Neural progenitor cell (in vitro differentiated cells): ENCODE measurements at regions not wholly inside any gene's neighbourhood (a gene's known extent, or its start where the extent isn't known, plus 50 kb on each side); places are given as distances from the start of the nearest gene placed in this dataset.

ENCODE experiments used
- DNase-seq: peaks from one replicate; pipeline ENCODE4 v3.0.0-alpha.2; 2016; ENCODE audit warnings: low spot score
- H2AFZ ChIP-seq: fragments of 200-600 bp; sonication (generic); replicated peaks from 2 replicates; pipeline ENCODE4 v1.6.1; 2016; ENCODE audit warnings: antibody characterized with exemption
- H3F3A ChIP-seq: fragments of 200-600 bp; sonication (generic); 2 replicates; pipeline ENCODE4 v1.6.1; 2016; ENCODE audit warnings: antibody characterized with exemption, low read depth
- H3K27ac ChIP-seq: fragments of 200-600 bp; sonication (generic); 2 replicates; pipeline ENCODE4 v1.5.1; 2016; ENCODE audit warnings: mild to moderate bottlenecking
- H3K27me3 ChIP-seq: fragments of 200-600 bp; sonication (generic); 2 replicates; pipeline ENCODE4 v1.6.1; 2016; ENCODE audit warnings: mild to moderate bottlenecking, moderate library complexity
- H3K36me3 ChIP-seq: fragments of 200-600 bp; sonication (generic); 2 replicates; pipeline ENCODE4 v1.5.1; 2016
- H3K4me1 ChIP-seq: fragments of 200-600 bp; sonication (generic); 2 replicates; pipeline ENCODE4 v1.6.1; 2016; ENCODE audit warnings: mixed run types
- H3K4me2 ChIP-seq: fragments of 200-600 bp; sonication (generic); 2 replicates; pipeline ENCODE4 v1.6.1; 2016
- H3K4me3 ChIP-seq: fragments of 200-600 bp; sonication (generic); 2 replicates; pipeline ENCODE4 v1.5.1; 2016
- H3K79me2 ChIP-seq: fragments of 200-600 bp; sonication (generic); 2 replicates; pipeline ENCODE4 v1.6.1; 2016; ENCODE audit warnings: low read depth
- H3K9ac ChIP-seq: fragments of 200-600 bp; sonication (generic); 2 replicates; pipeline ENCODE4 v1.6.1; 2016
- H3K9me3 ChIP-seq: fragments of 200-600 bp; sonication (generic); 2 replicates; pipeline ENCODE4 v1.5.1; 2016; ENCODE audit warnings: low read depth
- H4K20me1 ChIP-seq: fragments of 200-600 bp; sonication (generic); 2 replicates; pipeline ENCODE4 v1.6.1; 2016; ENCODE audit warnings: low read depth
- H3K27ac Mint-ChIP-seq: 3 replicates; pipeline ENCODE4 v1.8.0; 2021; ENCODE audit warnings: mixed read lengths
- H3K27me3 Mint-ChIP-seq: 2 replicates; pipeline ENCODE4 v1.8.0; 2022; ENCODE audit warnings: low read depth, mild to moderate bottlenecking, inconsistent platforms, moderate library complexity, mixed read lengths; ENCODE audit not compliant: insufficient read depth
- H3K36me3 Mint-ChIP-seq: 3 replicates; pipeline ENCODE4 v1.8.0; 2021; ENCODE audit warnings: mixed read lengths
- H3K4me1 Mint-ChIP-seq: 3 replicates; pipeline ENCODE4 v1.8.0; 2021; ENCODE audit warnings: mixed read lengths
- H3K4me3 Mint-ChIP-seq: 3 replicates; pipeline ENCODE4 v1.8.0; 2021; ENCODE audit warnings: mild to moderate bottlenecking, moderate library complexity, mixed read lengths
- H3K9me3 Mint-ChIP-seq: 3 replicates; pipeline ENCODE4 v1.8.0; 2020; ENCODE audit warnings: mixed read lengths
- CTCF ChIP-seq: fragments of 200-600 bp; sonication (generic); IDR thresholded peaks from 2 replicates; pipeline ENCODE4 v1.5.1; 2017; ENCODE audit warnings: antibody characterized with exemption, mild to moderate bottlenecking
- EZH2 ChIP-seq: fragments of 200-600 bp; sonication (generic); IDR thresholded peaks from 2 replicates; pipeline ENCODE4 v1.6.1; 2017; ENCODE audit warnings: antibody characterized with exemption, mild to moderate bottlenecking, moderate library complexity
- EZH2phosphoT487 ChIP-seq: fragments of 200-600 bp; sonication (generic); IDR thresholded peaks from 2 replicates; pipeline ENCODE4 v1.6.1; 2017; ENCODE audit warnings: antibody characterized with exemption

GRCh38 chr4:171674781-171675180, 138.4 kb upstream of the GALNTL6 start:
- H3K36me3 ChIP-seq: no peaks in the 10 kb centered on the region
- H3K36me3 Mint-ChIP-seq: no peaks in the 10 kb centered on the region
- no peaks in the 10 kb centered on the region for H4K20me1 ChIP-seq
- H3F3A ChIP-seq: no peaks in the 10 kb centered on the region
- no peak for DNase-seq
- no peak overlapping the region for H3K4me2 ChIP-seq
- H3K4me1 ChIP-seq: no peaks in the 10 kb centered on the region
- no peak overlapping the region for H3K9ac ChIP-seq
- no peaks in the 10 kb centered on the region for H3K9me3 Mint-ChIP-seq
- H3K27me3 ChIP-seq: no peaks in the 10 kb centered on the region
- no peak overlapping the region for H3K4me3 ChIP-seq
- no peaks in the 10 kb centered on the region for H3K4me1 Mint-ChIP-seq
- H3K27ac ChIP-seq: no peak overlapping the region
- no peaks in the 10 kb centered on the region for H3K9me3 ChIP-seq
- H3K27ac Mint-ChIP-seq: no peak overlapping the region
- TF ChIP-seq EZH2phosphoT487: no peak
- no peak for TF ChIP-seq CTCF
- TF ChIP-seq EZH2: no peak
- H3K79me2 ChIP-seq: no peaks in the 10 kb centered on the region
- H3K27me3 Mint-ChIP-seq: no peaks in the 10 kb centered on the region
- no peak overlapping the region for H2AFZ ChIP-seq
- H3K4me3 Mint-ChIP-seq: no peak overlapping the region

- H3K9me3 ChIP-seq: no peaks in the 10 kb centered on the region
Observed at GRCh38 chr4:171668403-171668802, 144.8 kb upstream of the GALNTL6 start.

GRCh38 chr4:171667906-171668305, 145.3 kb upstream of the GALNTL6 start:
- no peaks in the 10 kb centered on the region for H3K36me3 ChIP-seq
- H4K20me1 ChIP-seq: no peaks in the 10 kb centered on the region
- Mint-ChIP-seq H3K4me3 (no peak overlapping the region), H3K9me3 (no peaks in the 10 kb centered on the region), H3K27me3 (no peaks in the 10 kb centered on the region), H3K4me1 (no peaks in the 10 kb centered on the region), H3K27ac (no peak overlapping the region), H3K36me3 (no peaks in the 10 kb centered on the region)
- H3F3A ChIP-seq: no peaks in the 10 kb centered on the region
- H3K27ac ChIP-seq: no peak overlapping the region
- no peaks in the 10 kb centered on the region for H3K79me2 ChIP-seq
- no peak overlapping the region for H3K4me3 ChIP-seq
- DNase-seq: no peak
- H3K9me3 ChIP-seq: no peaks in the 10 kb centered on the region
- no peak overlapping the region for H3K4me2 ChIP-seq
- H3K4me1 ChIP-seq: no peaks in the 10 kb centered on the region
- TF ChIP-seq EZH2phosphoT487: no peak
- no peak for TF ChIP-seq EZH2
- no peak for TF ChIP-seq CTCF
- no peaks in the 10 kb centered on the region for H3K27me3 ChIP-seq
- H3K9ac ChIP-seq: no peak overlapping the region
- H2AFZ ChIP-seq: no peak overlapping the region

More at GRCh38 chr4:171668403-171668802, 144.8 kb upstream of the GALNTL6 start:
- H3K27ac Mint-ChIP-seq: no peak overlapping the region
- no peaks in the 10 kb centered on the region for H3K4me1 ChIP-seq
- no peak for TF ChIP-seq EZH2
- DNase-seq: no peak
- H3F3A ChIP-seq: no peaks in the 10 kb centered on the region
- H3K4me3 Mint-ChIP-seq: no peak overlapping the region
- H3K79me2 ChIP-seq: no peaks in the 10 kb centered on the region
- no peak overlapping the region for H3K4me3 ChIP-seq
- H3K36me3 ChIP-seq: no peaks in the 10 kb centered on the region
- H3K4me2 ChIP-seq: no peak overlapping the region
- H3K9me3 Mint-ChIP-seq: no peaks in the 10 kb centered on the region
- no peak overlapping the region for H2AFZ ChIP-seq
- H3K27me3 ChIP-seq: no peaks in the 10 kb centered on the region
- H4K20me1 ChIP-seq: no peaks in the 10 kb centered on the region
- no peak overlapping the region for H3K9ac ChIP-seq
- H3K36me3 Mint-ChIP-seq: no peaks in the 10 kb centered on the region
- no peaks in the 10 kb centered on the region for H3K27me3 Mint-ChIP-seq
- H3K4me1 Mint-ChIP-seq: no peaks in the 10 kb centered on the region
- no peak overlapping the region for H3K27ac ChIP-seq

- no peak for DNase-seq
- Histone ChIP-seq H3K9ac (no peak overlapping the region), H3F3A (no peaks in the 10 kb centered on the region), H3K27me3 (no peaks in the 10 kb centered on the region), H3K36me3 (no peaks in the 10 kb centered on the region), H3K4me1 (no peaks in the 10 kb centered on the region), H3K4me3 (no peak overlapping the region), H2AFZ (no peak overlapping the region), H3K4me2 (no peak overlapping the region), H3K9me3 (no peaks in the 10 kb centered on the region), H4K20me1 (no peaks in the 10 kb centered on the region), H3K79me2 (no peaks in the 10 kb centered on the region), H3K27ac (no peak overlapping the region)
- no peaks in the 10 kb centered on the region for H3K9me3 Mint-ChIP-seq
- no peaks in the 10 kb centered on the region for H3K36me3 Mint-ChIP-seq
- no peaks in the 10 kb centered on the region for H3K27me3 Mint-ChIP-seq
- no peak for TF ChIP-seq EZH2
- no peak for TF ChIP-seq EZH2phosphoT487
- TF ChIP-seq CTCF: no peak
- no peak overlapping the region for H3K27ac Mint-ChIP-seq
- H3K4me1 Mint-ChIP-seq: no peaks in the 10 kb centered on the region
- no peak overlapping the region for H3K4me3 Mint-ChIP-seq
Observed at GRCh38 chr4:171651071-171651470, 162.1 kb upstream of the GALNTL6 start.
